ENCODE measurements at regions not wholly inside any gene's neighbourhood (a gene's known extent, or its start where the extent isn't known, plus 50 kb on each side); places are given as distances from the start of the nearest gene placed in this dataset.

DNA sequence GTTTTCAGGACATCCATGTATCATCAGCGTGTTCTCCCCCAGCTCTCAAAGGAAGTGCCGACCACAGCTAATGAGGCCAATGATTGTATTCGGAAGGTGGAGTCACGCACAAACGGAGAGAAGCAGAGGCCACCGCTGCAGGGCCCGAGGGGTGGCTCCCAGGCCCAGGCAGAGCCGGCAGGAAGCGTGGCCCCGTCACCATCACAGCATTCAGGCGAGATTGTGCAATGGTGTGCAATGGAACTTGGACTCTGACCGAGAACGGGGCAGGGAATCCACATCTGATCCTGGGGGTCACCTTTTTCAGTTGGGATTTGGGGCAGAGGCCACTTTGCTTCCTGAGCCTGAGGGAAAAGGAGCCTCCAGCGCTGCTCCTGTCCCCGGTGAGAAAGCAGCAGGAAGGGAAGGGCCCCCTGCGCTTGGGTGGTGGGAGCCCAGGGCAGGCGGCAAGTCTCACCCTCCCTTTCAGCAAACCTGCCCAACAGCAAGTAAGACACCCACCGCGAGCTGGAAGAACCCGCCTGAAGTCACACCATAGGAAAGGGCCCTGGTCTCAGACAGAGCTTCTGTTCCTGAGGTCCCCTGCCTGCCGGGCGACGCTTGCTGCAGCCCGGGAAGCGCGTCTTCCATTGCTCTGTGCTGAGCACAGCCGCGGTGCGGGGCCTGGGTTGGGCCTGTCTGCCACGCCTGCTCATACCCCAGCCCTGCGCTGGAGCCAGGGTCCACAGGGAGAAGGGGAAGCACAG is 1430.7 kb downstream of the BRD1 start:
- Histone ChIP-seq H3K9me3 (ENCODE audit: control extremely low read depth in 1 of 3, control insufficient read depth in 2 of 3, insufficient read depth in 1 of 3, low read length in 2 of 3) (peaks cover 0 to 13% (median 0%) of the 10 kb centered on the region in 3 donors), H3K4me3 (ENCODE audit: control extremely low read depth in 1 of 5, extremely low read depth in 1 of 5, insufficient read depth in 1 of 5, low read depth in 2 of 5, low read length in 4 of 5) (no peak overlapping the region), H3K4me1 (ENCODE audit: control insufficient read depth in 2 of 2, insufficient read depth in 2 of 2, low read length in 2 of 2) (no peaks in the 10 kb centered on the region), H3K36me3 (replicated peaks in 1 of 2; ENCODE audit: control extremely low read depth in 1 of 2, control insufficient read depth in 1 of 2, extremely low read depth in 1 of 2, insufficient read depth in 2 of 2, low read length in 1 of 2) (no peaks in the 10 kb centered on the region), H3K4me2 (replicated peaks; ENCODE audit: low read depth, low read length, poor library complexity, severe bottlenecking) (no peak overlapping the region), H3K27me3 (replicated peaks in 1 of 4; ENCODE audit: control extremely low read depth in 1 of 4, control insufficient read depth in 3 of 4, insufficient read depth in 4 of 4, low read length in 3 of 4) (no peaks in the 10 kb centered on the region), H4K20me1 (ENCODE audit: control insufficient read depth, insufficient read depth, low read length, poor library complexity, severe bottlenecking) (no peaks in the 10 kb centered on the region), H3K79me2 (ENCODE audit: control insufficient read depth, insufficient read depth, low read length) (no peaks in the 10 kb centered on the region), H3K9ac (ENCODE audit: low read length) (no peak overlapping the region), H3K27ac (ENCODE audit: low read length in 2 of 2) (no peak overlapping the region), H2AFZ (ENCODE audit: insufficient read depth, low read depth, low read length, poor library complexity, severe bottlenecking) (no peak overlapping the region)
- ChIA-PET POLR2A (no interaction called here), CTCF (no interaction called here)
- H3K9me3 Mint-ChIP-seq (ENCODE audit: insufficient read depth): no peaks in the 10 kb centered on the region
- WGBS (ENCODE audit: insufficient coverage): 89% methylated on average over 31 of the region's 31 CpGs
- H3K27ac Mint-ChIP-seq: no peak overlapping the region
- ATAC-seq (ENCODE audit: low read depth) (no peak), DNase-seq (no peak)
- H3K27me3 Mint-ChIP-seq: peaks cover 17% of the 10 kb centered on the region
- intact Hi-C loops (cut with micrococcal nuclease): no loop called here
- TF ChIP-seq, protein P1, sequence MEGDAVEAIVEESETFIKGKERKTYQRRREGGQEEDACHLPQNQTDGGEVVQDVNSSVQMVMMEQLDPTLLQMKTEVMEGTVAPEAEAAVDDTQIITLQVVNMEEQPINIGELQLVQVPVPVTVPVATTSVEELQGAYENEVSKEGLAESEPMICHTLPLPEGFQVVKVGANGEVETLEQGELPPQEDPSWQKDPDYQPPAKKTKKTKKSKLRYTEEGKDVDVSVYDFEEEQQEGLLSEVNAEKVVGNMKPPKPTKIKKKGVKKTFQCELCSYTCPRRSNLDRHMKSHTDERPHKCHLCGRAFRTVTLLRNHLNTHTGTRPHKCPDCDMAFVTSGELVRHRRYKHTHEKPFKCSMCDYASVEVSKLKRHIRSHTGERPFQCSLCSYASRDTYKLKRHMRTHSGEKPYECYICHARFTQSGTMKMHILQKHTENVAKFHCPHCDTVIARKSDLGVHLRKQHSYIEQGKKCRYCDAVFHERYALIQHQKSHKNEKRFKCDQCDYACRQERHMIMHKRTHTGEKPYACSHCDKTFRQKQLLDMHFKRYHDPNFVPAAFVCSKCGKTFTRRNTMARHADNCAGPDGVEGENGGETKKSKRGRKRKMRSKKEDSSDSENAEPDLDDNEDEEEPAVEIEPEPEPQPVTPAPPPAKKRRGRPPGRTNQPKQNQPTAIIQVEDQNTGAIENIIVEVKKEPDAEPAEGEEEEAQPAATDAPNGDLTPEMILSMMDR (IDR thresholded peaks at IDR 0.05): no peak
- TF ChIP-seq EZH2 (IDR thresholded peaks at IDR 0.05; ENCODE audit: borderline replicate concordance, insufficient read depth, low read depth, low read length, poor library complexity, severe bottlenecking): no peak
- H3K4me1 Mint-ChIP-seq: no peaks in the 10 kb centered on the region
- H3K4me3 Mint-ChIP-seq: no peak overlapping the region

DNA sequence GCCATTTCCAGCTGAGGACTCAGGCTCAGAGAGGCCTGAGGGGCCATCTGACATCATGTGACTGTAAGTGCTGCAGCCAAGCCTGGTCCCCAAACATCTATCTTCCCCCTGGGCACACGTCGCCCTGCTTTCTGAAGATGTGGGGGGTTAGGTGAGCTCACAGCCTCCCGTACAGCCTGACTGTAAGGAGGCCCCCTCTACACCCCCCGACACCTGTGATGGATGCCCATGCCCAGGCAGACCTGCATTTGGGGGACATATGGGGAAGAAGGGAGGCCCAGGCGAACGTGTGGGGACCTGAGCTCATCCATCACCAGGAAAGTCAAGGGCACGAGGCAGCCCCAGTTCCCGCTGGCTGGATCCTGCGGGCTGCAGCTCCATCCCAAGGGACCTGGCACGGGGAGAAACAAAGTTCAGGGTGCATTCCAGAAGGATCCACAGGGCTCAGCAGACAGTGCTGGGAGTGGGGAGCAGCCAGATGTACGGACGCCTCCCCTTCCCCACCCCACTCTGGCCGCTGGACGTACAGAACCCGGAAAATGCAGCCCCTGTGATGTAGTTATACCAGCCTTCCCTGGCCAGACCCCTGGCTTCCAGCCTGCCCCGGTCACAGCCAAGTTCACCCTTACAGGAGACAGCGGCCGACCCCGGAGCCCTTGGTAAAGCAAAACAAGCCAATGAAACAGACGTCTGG is 1431.4 kb downstream of the BRD1 start:
- no peak for ATAC-seq (ENCODE audit: low read depth)
- no peak overlapping the region for H2AFZ ChIP-seq (ENCODE audit: insufficient read depth, low read depth, low read length, poor library complexity, severe bottlenecking)
- H3K9ac ChIP-seq (ENCODE audit: low read length): no peak overlapping the region
- H3K4me2 ChIP-seq (replicated peaks; ENCODE audit: low read depth, low read length, poor library complexity, severe bottlenecking): no peak overlapping the region
- no peaks in the 10 kb centered on the region for H4K20me1 ChIP-seq (ENCODE audit: control insufficient read depth, insufficient read depth, low read length, poor library complexity, severe bottlenecking)
- H3K27ac ChIP-seq (ENCODE audit: low read length in 2 of 2): no peak overlapping the region
- no peaks in the 10 kb centered on the region for H3K79me2 ChIP-seq (ENCODE audit: control insufficient read depth, insufficient read depth, low read length)
- peaks cover 0 to 13% (median 0%) of the 10 kb centered on the region in 3 donors for H3K9me3 ChIP-seq (ENCODE audit: control extremely low read depth in 1 of 3, control insufficient read depth in 2 of 3, insufficient read depth in 1 of 3, low read length in 2 of 3)
- TF ChIP-seq, protein P1 (IDR thresholded peaks at IDR 0.05): no peak
- TF ChIP-seq EZH2 (IDR thresholded peaks at IDR 0.05; ENCODE audit: borderline replicate concordance, insufficient read depth, low read depth, low read length, poor library complexity, severe bottlenecking): no peak
- DNase-seq: no peak
- no peak overlapping the region for H3K4me3 ChIP-seq (ENCODE audit: control extremely low read depth in 1 of 5, extremely low read depth in 1 of 5, insufficient read depth in 1 of 5, low read depth in 2 of 5, low read length in 4 of 5)
- no peak overlapping the region for H3K27ac Mint-ChIP-seq
- no peaks in the 10 kb centered on the region for H3K4me1 ChIP-seq (ENCODE audit: control insufficient read depth in 2 of 2, insufficient read depth in 2 of 2, low read length in 2 of 2)
- CTCF ChIA-PET: no interaction called here
- POLR2A ChIA-PET: no interaction called here
- no peak overlapping the region for H3K4me3 Mint-ChIP-seq
- H3K27me3 Mint-ChIP-seq: peaks cover 15% of the 10 kb centered on the region
- H3K27me3 ChIP-seq (replicated peaks in 1 of 4; ENCODE audit: control extremely low read depth in 1 of 4, control insufficient read depth in 3 of 4, insufficient read depth in 4 of 4, low read length in 3 of 4): no peaks in the 10 kb centered on the region
- no peaks in the 10 kb centered on the region for H3K36me3 ChIP-seq (replicated peaks in 1 of 2; ENCODE audit: control extremely low read depth in 1 of 2, control insufficient read depth in 1 of 2, extremely low read depth in 1 of 2, insufficient read depth in 2 of 2, low read length in 1 of 2)
- H3K9me3 Mint-ChIP-seq (ENCODE audit: insufficient read depth): no peaks in the 10 kb centered on the region
- intact Hi-C loops (cut with micrococcal nuclease): no loop called here
- H3K4me1 Mint-ChIP-seq: no peaks in the 10 kb centered on the region
- 90% methylated on average over 16 of the region's 20 CpGs for WGBS (ENCODE audit: insufficient coverage)
